Neural crest cell (in vitro differentiated cells): ENCODE measurements at regions not wholly inside any gene's neighbourhood (a gene's known extent, or its start where the extent isn't known, plus 50 kb on each side); places are given as distances from the start of the nearest gene placed in this dataset.
A peak's percentile ranks its signal among the peaks of the same experiment; 100 is the strongest.

Experiments used
- DNase-seq: peaks from one replicate; pipeline ENCODE4 v3.0.0; 2021; ENCODE audit warnings: low read depth, mixed read lengths, low spot score
- H3K27ac Mint-ChIP-seq: one replicate; pipeline ENCODE4 v1.8.0; 2021; ENCODE audit warnings: mild to moderate bottlenecking, mixed read lengths; ENCODE audit not compliant: unreplicated experiment
- H3K27me3 Mint-ChIP-seq: 2 replicates; pipeline ENCODE4 v1.8.0; 2021; ENCODE audit warnings: low read depth, mild to moderate bottlenecking, mixed read lengths
- H3K36me3 Mint-ChIP-seq: 2 replicates; pipeline ENCODE4 v1.8.0; 2021; ENCODE audit warnings: low read depth, mild to moderate bottlenecking, mixed read lengths
- H3K4me1 Mint-ChIP-seq: 2 replicates; pipeline ENCODE4 v1.8.0; 2021; ENCODE audit warnings: mixed read lengths
- H3K4me3 Mint-ChIP-seq: one replicate; pipeline ENCODE4 v1.8.0; 2021; ENCODE audit warnings: mild to moderate bottlenecking, mixed read lengths
- H3K9me3 Mint-ChIP-seq: 2 replicates; pipeline ENCODE4 v1.8.0; 2021; ENCODE audit warnings: mixed read lengths
- TF ChIP-seq, protein P1 (sequence below): fragments of 200-600 bp; sonication (generic); conservative IDR thresholded peaks from 2 replicates; pipeline ENCODE4 v1.5.0; 2021; ENCODE audit warnings: antibody characterized with exemption, mild to moderate bottlenecking

GRCh38 chr18:75904416-75904815, 476.9 kb upstream of the SMIM21 start:
- no peak for DNase-seq
- Mint-ChIP-seq H3K27me3 (no peaks in the 10 kb centered on the region), H3K4me3 (no peak overlapping the region), H3K36me3 (no peaks in the 10 kb centered on the region), H3K27ac (no peak overlapping the region), H3K9me3 (no peaks in the 10 kb centered on the region), H3K4me1 (no peaks in the 10 kb centered on the region)
- TF ChIP-seq, protein P1, sequence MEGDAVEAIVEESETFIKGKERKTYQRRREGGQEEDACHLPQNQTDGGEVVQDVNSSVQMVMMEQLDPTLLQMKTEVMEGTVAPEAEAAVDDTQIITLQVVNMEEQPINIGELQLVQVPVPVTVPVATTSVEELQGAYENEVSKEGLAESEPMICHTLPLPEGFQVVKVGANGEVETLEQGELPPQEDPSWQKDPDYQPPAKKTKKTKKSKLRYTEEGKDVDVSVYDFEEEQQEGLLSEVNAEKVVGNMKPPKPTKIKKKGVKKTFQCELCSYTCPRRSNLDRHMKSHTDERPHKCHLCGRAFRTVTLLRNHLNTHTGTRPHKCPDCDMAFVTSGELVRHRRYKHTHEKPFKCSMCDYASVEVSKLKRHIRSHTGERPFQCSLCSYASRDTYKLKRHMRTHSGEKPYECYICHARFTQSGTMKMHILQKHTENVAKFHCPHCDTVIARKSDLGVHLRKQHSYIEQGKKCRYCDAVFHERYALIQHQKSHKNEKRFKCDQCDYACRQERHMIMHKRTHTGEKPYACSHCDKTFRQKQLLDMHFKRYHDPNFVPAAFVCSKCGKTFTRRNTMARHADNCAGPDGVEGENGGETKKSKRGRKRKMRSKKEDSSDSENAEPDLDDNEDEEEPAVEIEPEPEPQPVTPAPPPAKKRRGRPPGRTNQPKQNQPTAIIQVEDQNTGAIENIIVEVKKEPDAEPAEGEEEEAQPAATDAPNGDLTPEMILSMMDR: no peak

- no peak for DNase-seq
- Mint-ChIP-seq H3K4me3 (no peak overlapping the region), H3K9me3 (no peaks in the 10 kb centered on the region), H3K27me3 (no peaks in the 10 kb centered on the region), H3K27ac (no peak overlapping the region), H3K4me1 (no peaks in the 10 kb centered on the region), H3K36me3 (no peaks in the 10 kb centered on the region)
- TF ChIP-seq, protein P1: no peak
Observed at GRCh38 chr18:75898651-75899050, 471.1 kb upstream of the SMIM21 start.

DNA sequence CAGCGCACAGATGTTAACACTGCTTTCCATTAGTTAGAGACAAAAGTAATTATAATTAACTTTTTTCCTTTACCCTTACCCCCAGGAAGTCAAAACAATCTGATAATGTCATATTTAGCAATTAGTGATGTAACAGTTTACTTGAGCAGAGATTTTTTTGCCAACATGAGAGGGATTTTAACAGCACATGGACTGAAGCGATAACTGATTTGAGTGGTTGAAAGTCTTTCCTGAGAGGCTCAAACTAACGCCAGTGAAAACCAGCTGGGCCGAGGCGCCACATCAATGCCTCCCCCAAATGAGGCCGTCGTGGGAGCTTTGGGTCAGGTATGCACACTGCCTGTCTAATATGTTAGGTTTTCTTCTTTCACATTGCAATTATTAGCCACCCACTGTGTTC, 469.9 kb upstream of the SMIM21 start:
- Mint-ChIP-seq H3K4me1 (no peaks in the 10 kb centered on the region), H3K27ac (no peak overlapping the region), H3K4me3 (no peak overlapping the region), H3K27me3 (no peaks in the 10 kb centered on the region), H3K36me3 (no peaks in the 10 kb centered on the region), H3K9me3 (no peaks in the 10 kb centered on the region)
- TF ChIP-seq, protein P1: no peak
- no peak for DNase-seq

DNA sequence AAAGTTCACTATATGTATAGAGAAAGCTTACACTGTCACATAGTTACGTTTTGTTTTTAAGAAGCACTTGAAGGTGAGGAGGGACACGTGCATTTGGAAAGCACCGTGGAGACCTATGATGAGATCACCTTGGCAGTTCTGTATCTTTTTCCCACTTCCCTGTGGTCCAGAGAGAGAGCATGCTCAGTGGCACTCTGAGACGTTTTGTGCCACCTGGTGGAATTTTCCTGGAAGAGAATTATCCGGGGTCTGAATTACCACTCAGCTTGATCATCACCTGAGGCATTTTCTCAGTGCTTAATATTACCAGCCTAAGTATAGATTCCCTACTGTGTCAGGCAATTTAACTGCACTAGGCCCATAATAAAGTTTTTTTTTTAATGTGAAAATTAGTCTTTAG, 469.4 kb upstream of the SMIM21 start:
- peak; percentile 18 for DNase-seq
- no peaks in the 10 kb centered on the region for H3K36me3 Mint-ChIP-seq
- H3K4me3 Mint-ChIP-seq: no peak overlapping the region
- H3K27ac Mint-ChIP-seq: no peak overlapping the region
- H3K9me3 Mint-ChIP-seq: no peaks in the 10 kb centered on the region
- H3K27me3 Mint-ChIP-seq: no peaks in the 10 kb centered on the region
- TF ChIP-seq, protein P1: peak; percentile 49
- H3K4me1 Mint-ChIP-seq: no peaks in the 10 kb centered on the region

DNA sequence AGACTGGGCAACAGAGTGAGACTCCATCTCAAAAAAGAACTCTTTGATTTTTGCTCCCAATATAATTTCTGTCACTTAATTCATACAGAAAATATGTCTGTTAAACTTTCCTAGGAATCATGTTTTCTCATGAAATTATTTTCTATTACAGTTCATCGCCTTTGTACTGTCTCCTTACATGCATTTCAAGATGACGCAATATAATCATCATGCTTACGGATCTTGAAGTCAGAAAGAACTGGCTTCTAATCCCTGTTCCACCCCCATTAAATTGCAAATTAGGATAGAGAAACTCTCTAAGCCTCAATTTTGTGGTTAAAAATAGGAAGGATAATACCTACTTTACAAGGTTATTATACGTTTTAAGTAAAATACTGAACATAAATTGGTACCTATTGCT, 467.6 kb upstream of the SMIM21 start:
- H3K36me3 Mint-ChIP-seq: no peaks in the 10 kb centered on the region
- no peaks in the 10 kb centered on the region for H3K9me3 Mint-ChIP-seq
- no peak overlapping the region for H3K4me3 Mint-ChIP-seq
- H3K27ac Mint-ChIP-seq: no peak overlapping the region
- no peaks in the 10 kb centered on the region for H3K4me1 Mint-ChIP-seq
- no peak for DNase-seq
- TF ChIP-seq, protein P1: no peak
- H3K27me3 Mint-ChIP-seq: no peaks in the 10 kb centered on the region

DNA sequence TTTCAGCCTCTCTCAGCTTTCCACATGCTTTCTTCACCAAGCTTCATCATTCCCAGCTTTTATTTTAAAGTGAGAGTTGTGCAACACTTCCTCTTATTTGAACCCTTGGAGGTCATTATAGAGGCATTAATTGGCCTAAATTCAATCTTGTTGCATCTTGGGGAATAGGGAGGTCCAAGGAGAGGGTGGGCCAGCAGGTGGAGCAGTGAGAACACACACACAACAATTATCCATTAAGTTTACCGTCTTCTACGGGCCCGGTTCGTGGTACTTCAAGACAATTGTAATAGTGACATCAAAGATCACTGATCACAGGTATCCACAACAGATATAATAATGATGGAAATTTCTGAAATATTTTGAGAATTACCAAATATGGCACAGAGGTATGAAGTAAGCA, 457.2 kb upstream of the SMIM21 start:
- Mint-ChIP-seq H3K27ac (no peak overlapping the region), H3K4me3 (no peak overlapping the region), H3K27me3 (no peaks in the 10 kb centered on the region), H3K9me3 (no peaks in the 10 kb centered on the region), H3K36me3 (no peaks in the 10 kb centered on the region), H3K4me1 (no peaks in the 10 kb centered on the region)
- TF ChIP-seq, protein P1: no peak
- no peak for DNase-seq
